Keratinocyte (primary cell): ENCODE measurements at regions not wholly inside any gene's neighbourhood (a gene's known extent, or its start where the extent isn't known, plus 50 kb on each side); places are given as distances from the start of the nearest gene placed in this dataset.

Source experiments
- DNase-seq: peaks from one replicate; pipeline ENCODE4 v3.0.0-alpha.2; 2011; ENCODE audit warnings: low read depth, missing footprints, low spot score
- FAIRE-seq: peaks from 2 replicates; lab custom pipeline; 2011; peaks lifted over from hg19 to GRCh38; lab: Jason Lieb, UNC
- H2AFZ ChIP-seq: 2 replicates; pipeline ENCODE4 v1.6.0; 2012; ENCODE audit warnings: low read length, control low read depth, inconsistent platforms; ENCODE audit not compliant: control insufficient read depth
- H3K27ac ChIP-seq: 2 replicates; pipeline ENCODE4 v1.5.1; 2011; ENCODE audit warnings: low read length; ENCODE audit not compliant: control insufficient read depth, insufficient read depth
- H3K27me3 ChIP-seq: 3 replicates; pipeline ENCODE4 v1.6.0; 2011; ENCODE audit warnings: low read length; ENCODE audit not compliant: control insufficient read depth, insufficient read depth; ENCODE audit errors: extremely low read depth
- H3K36me3 ChIP-seq, 2 experiments: 2 replicates in 1 of 2; 3 replicates in 1 of 2; pipeline ENCODE4 v1.5.1; 2011; ENCODE audit warnings: low read length in 2 of 2, mild to moderate bottlenecking in 1 of 2; ENCODE audit not compliant: control insufficient read depth in 2 of 2, insufficient read depth in 2 of 2; ENCODE audit errors: extremely low read depth in 1 of 2
- H3K4me1 ChIP-seq: 3 replicates; pipeline ENCODE4 v1.5.1; 2011; ENCODE audit warnings: low read length; ENCODE audit not compliant: control insufficient read depth, insufficient read depth; ENCODE audit errors: extremely low read depth
- H3K4me2 ChIP-seq: 3 replicates; pipeline ENCODE4 v1.6.0; 2011; ENCODE audit warnings: low read depth, low read length; ENCODE audit not compliant: control insufficient read depth, insufficient read depth; ENCODE audit errors: extremely low read depth
- H3K4me3 ChIP-seq, 3 experiments: fragments of 200-600 bp in 1 of 3; sonication (generic) in 1 of 3; 2 replicates in 2 of 3; 3 replicates in 1 of 3; pipeline ENCODE4 v1.5.1; 2011 to 2016; ENCODE audit warnings: low read length in 3 of 3, mild to moderate bottlenecking in 3 of 3, control low read depth in 2 of 3, inconsistent platforms in 1 of 3, low read depth in 1 of 3, mixed read lengths in 1 of 3, mixed run types in 1 of 3, moderate library complexity in 1 of 3; ENCODE audit not compliant: control insufficient read depth in 2 of 3, insufficient read depth in 2 of 3; ENCODE audit errors: extremely low read depth in 1 of 3
- H3K79me2 ChIP-seq: 2 replicates; pipeline ENCODE4 v1.6.0; 2012; ENCODE audit warnings: low read length; ENCODE audit not compliant: control insufficient read depth, insufficient read depth
- H3K9ac ChIP-seq: 3 replicates; pipeline ENCODE4 v1.6.0; 2011; ENCODE audit warnings: low read length; ENCODE audit not compliant: control insufficient read depth, insufficient read depth; ENCODE audit errors: extremely low read depth
- H3K9me1 ChIP-seq: 3 replicates; pipeline ENCODE4 v1.6.0; 2011; ENCODE audit warnings: low read length; ENCODE audit not compliant: control insufficient read depth, insufficient read depth; ENCODE audit errors: extremely low read depth
- H3K9me3 ChIP-seq: 2 replicates; pipeline ENCODE4 v1.5.1; 2012; ENCODE audit warnings: low read depth, low read length; ENCODE audit not compliant: control insufficient read depth
- H4K20me1 ChIP-seq: 3 replicates; pipeline ENCODE4 v1.6.0; 2011; ENCODE audit warnings: low read length; ENCODE audit not compliant: control insufficient read depth, insufficient read depth; ENCODE audit errors: extremely low read depth
- CTCF ChIP-seq, 3 experiments: IDR thresholded peaks in 1 of 3; conservative IDR thresholded peaks in 1 of 3; optimal IDR thresholded peaks in 1 of 3; 2 replicates in 2 of 3; 3 replicates in 1 of 3; pipeline versions ENCODE3 to v1.5.1; 2011; ENCODE audit warnings: low read length in 3 of 3, mild to moderate bottlenecking in 3 of 3, moderate library complexity in 2 of 3, control low read depth in 1 of 3, inconsistent platforms in 1 of 3; ENCODE audit not compliant: insufficient read depth in 2 of 3; ENCODE audit errors: extremely low read depth in 1 of 3
- EZH2 ChIP-seq: IDR thresholded peaks from one replicate; pipeline ENCODE4 v1.6.1; 2012; ENCODE audit warnings: inconsistent platforms, mild to moderate bottlenecking, low read length, moderate library complexity
- dilution Hi-C: fragments of 300-500 bp; cut with MboI; formaldehyde crosslinking; loops from one replicate; pipeline ENCODE4 v1.7.0; 2020; ENCODE audit warnings: low sequenced_read_pairs; ENCODE audit not compliant: extremely low pct_ligation_motif_present

- no peak overlapping the region for H3K27ac ChIP-seq
- DNase-seq: no peak
- H4K20me1 ChIP-seq: no peaks in the 10 kb centered on the region
- no peaks in the 10 kb centered on the region for H3K27me3 ChIP-seq
- dilution Hi-C loops: no loop called here
- no peak overlapping the region for H3K4me3 ChIP-seq
- no peaks in the 10 kb centered on the region for H3K79me2 ChIP-seq
- H3K9me3 ChIP-seq: no peaks in the 10 kb centered on the region
- no peak for TF ChIP-seq EZH2
- no peak for TF ChIP-seq CTCF (optimal IDR thresholded peaks at IDR 0.05 in 1 of 3, IDR thresholded peaks at IDR 0.05 in 1 of 3, conservative IDR thresholded peaks at IDR 0.05 in 1 of 3; ENCODE audit: extremely low read depth in 1 of 3, insufficient read depth in 2 of 3, low read length in 3 of 3)
- H3K9me1 ChIP-seq: no peaks in the 10 kb centered on the region
- no peak overlapping the region for H3K9ac ChIP-seq
- no peak overlapping the region for H2AFZ ChIP-seq
- peaks cover 13% of the 10 kb centered on the region for H3K4me1 ChIP-seq
- H3K36me3 ChIP-seq: no peaks in the 10 kb centered on the region
- FAIRE-seq: peak; percentile 34
- no peak overlapping the region for H3K4me2 ChIP-seq
These were observed 123.6 kb upstream of the SLC35B3 start for GRCh38 chr6:8558953-8559352.

- Histone ChIP-seq H3K4me2 (no peak overlapping the region), H3K27ac (no peak overlapping the region), H2AFZ (no peak overlapping the region), H3K4me1 (peaks cover 13% of the 10 kb centered on the region), H3K79me2 (no peaks in the 10 kb centered on the region), H3K4me3 (no peak overlapping the region), H3K27me3 (no peaks in the 10 kb centered on the region), H3K9ac (no peak overlapping the region), H4K20me1 (no peaks in the 10 kb centered on the region), H3K9me3 (no peaks in the 10 kb centered on the region), H3K9me1 (no peaks in the 10 kb centered on the region), H3K36me3 (no peaks in the 10 kb centered on the region)
- FAIRE-seq (peak; percentile 53), DNase-seq (no peak)
- dilution Hi-C loops: no loop called here
- TF ChIP-seq EZH2 (no peak), CTCF (optimal IDR thresholded peaks at IDR 0.05 in 1 of 3, IDR thresholded peaks at IDR 0.05 in 1 of 3, conservative IDR thresholded peaks at IDR 0.05 in 1 of 3; ENCODE audit: extremely low read depth in 1 of 3, insufficient read depth in 2 of 3, low read length in 3 of 3) (no peak)
These were observed 121.8 kb upstream of the SLC35B3 start for GRCh38 chr6:8557014-8557748.
